NCI-H1105 (cell line): ENCODE measurements at regions not wholly inside any gene's neighbourhood (a gene's known extent, or its start where the extent isn't known, plus 50 kb on each side); places are given as distances from the start of the nearest gene placed in this dataset.
"Not testable (repeated sequence)": the region's sequence is repeated elsewhere in the genome, so short reads cannot be mapped to it uniquely, and the experiment has no call there.

Source experiments
- DNase-seq: peaks from one replicate; lab custom pipeline; 2025; lab: John Stamatoyannopoulos, UW

DNA sequence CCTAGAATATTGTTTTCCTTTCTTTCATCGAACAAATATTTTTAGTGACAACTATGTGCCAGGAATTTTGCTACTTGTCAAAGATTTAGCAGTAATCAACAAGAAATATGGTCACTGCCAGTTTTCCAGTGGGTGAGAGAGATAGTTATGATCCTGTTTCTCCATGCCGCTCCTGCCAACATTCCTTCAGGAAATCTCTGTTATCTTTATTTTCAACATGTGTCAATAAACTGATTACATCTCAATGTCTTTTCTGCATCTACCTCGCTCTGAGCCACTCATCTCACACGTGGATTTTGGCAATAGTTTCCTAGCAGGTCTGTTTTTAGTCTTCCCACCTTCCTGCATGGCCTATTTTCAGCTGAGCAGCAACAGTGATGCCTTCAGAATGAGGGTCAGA, 650.0 kb upstream of the STXBP6 start:
- DNase-seq, result no peak

DNA sequence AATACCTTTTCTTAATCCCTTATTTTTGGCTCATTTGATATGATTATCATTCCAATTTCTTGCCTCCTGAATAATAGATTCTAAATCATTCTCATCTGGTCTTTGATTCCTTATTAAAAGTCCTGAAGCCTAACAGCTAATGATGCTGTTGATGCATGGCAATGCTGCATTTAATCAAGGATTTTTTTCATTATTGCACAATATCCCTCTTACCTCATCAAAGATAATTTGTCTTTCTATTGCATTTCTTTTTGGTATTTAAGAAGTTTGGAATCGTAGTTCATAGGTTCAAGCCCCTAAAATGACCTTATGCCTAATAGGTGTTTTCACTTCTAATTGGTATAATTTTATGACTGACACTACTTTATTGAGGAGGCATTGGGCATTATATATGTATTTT, 648.2 kb upstream of the STXBP6 start:
- DNase-seq, result no peak

DNA sequence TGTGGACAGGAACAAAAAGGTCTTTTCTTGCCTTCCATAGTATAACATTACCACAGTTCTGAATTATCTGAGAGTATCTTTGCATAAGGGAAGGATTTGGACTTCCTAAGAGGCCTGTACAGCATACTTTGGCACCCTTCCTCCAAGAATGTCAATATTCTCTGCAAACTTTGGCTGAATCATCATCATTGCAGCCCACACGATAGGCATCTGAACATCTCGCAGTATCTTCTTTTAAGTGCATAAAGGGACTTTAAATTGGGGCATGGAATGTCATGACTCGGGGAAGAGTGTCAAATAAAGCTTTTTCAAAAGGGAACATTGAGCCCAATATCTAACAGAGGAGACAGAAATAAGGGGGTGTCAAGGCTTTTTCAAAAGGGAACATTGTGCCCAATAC, 646.2 kb upstream of the STXBP6 start:
- DNase-seq, result no peak

DNA sequence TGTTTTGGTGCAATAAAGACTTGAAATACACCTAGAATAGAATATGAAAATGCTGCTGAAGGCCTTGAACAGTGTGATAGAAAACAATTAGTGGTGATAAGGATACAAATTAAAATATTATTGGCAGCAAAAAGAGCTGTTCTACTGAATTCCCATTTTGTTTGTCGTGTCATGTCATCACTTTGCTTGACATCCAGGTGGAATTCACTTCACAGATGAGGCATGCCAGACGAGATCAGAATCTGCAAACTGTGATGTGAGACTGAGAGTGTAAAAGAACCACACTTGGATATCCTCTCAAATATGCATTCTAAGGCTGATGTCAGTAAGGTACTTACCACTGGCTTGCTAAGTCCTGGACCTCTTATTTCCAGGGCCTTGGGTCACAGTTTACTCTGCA, 635.1 kb upstream of the STXBP6 start:
- DNase-seq, result no peak

DNA sequence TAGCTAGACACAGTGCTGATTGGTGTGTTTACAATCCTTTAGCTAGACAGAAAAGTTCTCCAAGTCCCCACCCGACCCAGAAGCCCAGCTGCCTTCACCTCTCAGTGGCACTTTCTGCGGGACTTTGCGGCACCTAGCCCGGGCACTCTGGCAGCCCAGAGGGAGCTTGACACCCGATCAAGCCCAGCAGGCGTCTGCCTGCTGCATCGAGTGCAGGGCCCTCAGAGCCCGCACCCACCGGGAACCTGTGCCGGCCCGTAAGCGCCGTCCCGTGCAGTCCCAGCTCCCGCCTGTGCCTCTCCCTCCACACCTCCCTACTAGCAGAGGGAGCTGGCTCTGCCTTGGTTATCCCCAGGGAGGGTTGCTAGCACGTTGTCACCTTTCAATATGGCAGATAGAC, 631.0 kb upstream of the STXBP6 start:
- DNase-seq, result no peak

DNA sequence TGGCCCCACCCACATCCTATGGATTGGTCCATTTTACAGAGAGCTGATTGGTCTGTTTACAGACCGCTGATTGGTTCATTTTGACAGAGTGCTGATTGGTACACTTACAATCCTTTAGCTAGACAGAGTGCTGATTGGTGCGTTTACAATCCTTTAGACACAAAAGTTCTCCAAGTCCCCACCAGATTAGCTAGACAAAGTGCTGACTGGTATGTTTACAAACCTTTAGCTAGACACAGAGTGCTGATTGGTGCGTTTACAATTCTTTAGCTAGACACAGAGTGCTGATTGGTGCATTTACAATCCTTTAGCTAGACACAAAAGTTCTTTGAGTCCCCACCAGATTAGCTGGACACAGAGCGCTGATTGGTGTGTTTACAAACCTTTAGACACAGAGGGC, 630.6 kb upstream of the STXBP6 start:
- DNase-seq, result not testable (repeated sequence)

DNA sequence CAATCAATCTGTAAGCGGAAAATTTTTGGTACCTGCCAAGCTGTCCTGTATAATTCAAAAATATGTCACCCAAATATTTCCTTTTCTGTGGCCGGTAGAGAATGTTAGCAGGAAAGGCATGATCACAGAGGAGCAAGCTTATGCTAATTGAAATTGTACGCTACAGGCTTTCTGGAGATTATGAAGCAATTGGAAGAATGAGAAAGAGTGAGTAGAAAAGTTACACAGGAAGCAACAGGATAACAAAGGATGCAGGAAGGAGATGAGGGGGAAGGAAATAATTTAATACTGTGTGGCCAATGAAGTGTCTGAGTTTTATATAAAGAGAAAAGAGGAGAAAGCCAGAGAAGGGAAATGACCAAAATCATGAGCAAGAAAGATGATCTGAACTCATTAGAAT, 627.2 kb upstream of the STXBP6 start:
- DNase-seq, result no peak

DNA sequence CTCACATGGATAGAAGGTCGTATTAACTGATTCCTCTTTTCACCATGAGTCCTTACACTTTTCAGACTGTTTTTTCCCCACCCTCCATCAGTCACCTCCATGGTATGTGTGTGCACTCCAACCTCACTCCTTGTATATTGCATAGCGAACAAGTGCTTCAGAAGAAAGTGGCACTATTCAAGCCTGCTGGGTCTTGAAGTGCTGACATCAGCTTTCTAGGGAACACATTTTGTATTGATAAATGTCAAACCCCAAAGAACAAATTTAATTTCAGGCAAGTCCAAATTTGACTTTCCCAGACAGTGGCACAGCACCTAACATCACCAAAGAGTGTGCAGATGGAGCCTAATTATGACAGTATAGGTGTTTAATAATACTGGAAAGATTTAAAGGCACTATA, 617.4 kb upstream of the STXBP6 start:
- no peak for DNase-seq

DNA sequence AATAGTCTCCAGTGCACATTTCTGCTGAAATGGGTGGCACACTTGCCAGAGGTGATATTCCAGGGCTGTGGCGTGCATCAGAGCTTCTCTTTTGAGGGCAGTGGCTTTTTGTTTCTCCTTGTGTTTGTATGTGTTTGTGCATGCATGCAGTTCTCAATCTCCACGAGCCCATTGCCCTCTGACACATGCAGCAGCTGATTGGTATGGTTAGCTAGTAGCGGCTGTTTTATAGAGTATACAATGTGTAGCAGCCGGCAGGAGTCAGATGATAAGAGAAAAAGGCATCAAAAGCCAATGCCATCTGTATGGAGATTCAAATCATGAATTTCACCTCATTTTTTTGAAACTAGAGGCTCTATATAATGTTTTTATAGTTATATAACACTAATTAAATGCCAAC, 616.9 kb upstream of the STXBP6 start:
- no peak for DNase-seq

DNA sequence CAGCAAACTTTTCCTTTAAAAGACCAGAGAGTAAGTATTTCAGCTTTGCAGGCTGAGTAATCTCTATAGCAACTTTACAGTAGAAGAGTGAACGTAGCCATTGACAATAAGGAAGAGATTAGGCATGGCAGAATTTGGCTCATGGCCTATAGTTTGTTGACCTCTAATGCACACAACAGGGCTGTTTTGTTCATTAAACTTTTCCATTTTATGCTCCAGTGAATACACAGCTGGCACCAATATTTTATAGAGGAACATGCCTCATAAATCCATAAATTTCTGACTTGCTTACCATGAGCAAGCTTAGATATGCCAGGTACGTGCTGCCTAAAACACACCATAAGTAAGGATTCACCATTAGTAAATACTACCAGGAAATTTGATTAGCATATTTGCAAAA, 609.0 kb upstream of the STXBP6 start:
- DNase-seq, result peak; percentile 70

DNA sequence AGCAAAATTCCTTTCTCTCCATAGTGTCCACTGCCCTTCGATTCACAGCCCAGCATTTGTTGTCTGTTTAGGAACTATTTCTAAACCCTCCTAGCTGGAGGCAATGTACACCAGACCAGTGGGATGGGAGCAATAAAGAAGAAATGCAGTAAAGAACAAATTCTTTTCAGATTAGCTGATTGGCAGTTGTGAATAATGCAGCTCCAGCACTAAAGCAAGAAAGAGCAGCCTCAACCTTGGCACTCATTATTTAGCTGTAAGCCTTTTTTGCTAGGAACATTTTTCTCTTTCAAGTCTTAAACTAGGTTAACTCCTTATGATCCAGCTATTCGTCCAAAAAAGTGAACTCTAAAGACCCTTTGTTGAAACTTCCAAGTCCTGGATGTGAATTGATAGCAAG, 580.5 kb upstream of the STXBP6 start:
- DNase-seq, result no peak

DNA sequence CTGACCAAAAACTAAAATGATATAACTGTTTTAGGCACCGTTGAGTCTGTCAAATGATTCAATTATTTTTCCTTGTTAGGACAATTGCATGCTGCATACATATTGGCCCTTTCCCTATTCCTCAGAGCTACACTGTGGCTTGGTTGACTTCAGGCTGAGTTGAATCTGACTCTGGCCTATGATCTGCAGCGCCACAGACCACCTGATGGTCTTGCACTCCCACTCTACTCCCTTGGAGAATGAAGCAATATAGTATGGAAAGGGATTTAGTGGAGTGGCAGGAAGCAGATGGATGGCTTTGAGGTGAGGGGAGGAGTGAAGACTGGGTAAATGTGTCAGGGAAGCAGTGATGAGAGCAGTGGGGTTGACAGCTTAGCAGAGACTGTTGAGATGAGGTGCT, 579.0 kb upstream of the STXBP6 start:
- no peak for DNase-seq

DNA sequence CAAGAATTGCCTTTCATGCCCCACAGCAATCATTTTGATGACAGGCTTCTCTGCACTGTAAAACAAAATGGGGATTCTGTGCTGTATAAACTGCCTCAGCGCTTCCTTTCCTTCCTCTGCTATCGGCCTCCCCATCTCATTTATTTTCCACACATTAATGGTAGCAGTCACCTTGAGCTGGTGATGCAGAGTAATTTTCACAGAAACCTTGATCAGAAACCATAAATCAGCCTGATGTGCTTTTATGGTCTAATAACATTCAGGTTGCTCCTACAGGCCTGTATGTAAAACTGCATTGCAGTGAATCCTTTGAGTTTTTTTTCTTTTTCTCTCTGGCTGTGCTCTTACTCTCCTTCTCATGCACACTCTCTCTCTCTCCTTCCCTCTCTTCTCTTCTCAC, 578.4 kb upstream of the STXBP6 start:
- no peak for DNase-seq

DNA sequence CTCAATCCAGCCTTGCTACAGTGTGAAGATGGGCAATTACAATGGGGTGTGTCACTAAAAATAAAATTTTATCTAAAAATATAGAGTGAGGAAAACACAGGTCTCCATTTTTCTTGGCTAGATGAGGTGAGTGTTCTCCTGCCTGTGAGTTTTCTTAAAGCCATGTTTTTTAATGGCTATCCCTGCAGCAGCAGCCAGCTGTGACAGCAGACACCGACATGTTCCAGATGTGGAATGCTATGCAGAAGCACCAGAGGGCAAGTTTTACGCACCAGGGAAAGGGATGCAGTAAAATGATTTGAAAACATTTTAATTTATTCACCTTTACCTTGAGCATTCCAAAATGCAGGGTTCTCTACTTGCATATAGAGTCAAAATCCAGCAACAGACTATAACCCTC, 577.0 kb upstream of the STXBP6 start:
- no peak for DNase-seq

DNA sequence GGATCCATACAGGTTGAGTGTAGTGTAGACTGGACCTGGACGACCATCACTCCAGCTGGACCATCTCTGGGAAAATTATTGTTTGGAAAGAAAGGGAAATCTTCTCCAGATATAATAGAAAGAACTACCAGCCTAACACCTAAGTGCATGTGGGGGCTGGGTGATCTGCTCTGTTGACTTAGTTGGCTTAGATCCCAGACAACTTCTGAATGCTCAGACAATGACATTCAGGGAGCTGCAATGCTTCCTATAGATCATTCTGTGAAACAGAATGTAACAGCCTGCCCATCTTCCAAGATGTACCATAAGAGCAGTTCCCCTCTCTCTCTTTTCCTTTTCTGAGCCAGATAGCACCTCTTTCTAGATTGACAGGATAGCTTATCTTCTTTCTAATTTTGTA, 572.8 kb upstream of the STXBP6 start:
- peak; percentile 87 for DNase-seq

DNA sequence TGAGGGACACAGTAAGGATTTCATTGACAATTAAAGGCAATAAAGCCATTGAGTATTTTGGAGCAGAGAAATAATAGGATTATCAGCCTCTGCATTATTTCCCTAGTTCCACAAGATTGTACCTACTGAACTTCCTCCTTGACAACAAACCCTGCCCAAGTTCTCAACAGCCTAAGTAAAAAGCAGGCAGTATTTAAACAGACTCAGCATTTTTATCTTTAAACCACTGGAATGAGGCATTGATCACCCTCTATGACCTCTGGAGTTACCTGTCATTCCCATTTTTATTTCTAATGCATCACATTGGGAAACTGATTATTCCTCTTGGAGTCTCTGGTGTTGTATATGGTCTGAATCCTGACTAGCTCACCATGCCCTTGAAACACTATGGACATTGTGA, 570.6 kb upstream of the STXBP6 start:
- DNase-seq, result no peak

DNA sequence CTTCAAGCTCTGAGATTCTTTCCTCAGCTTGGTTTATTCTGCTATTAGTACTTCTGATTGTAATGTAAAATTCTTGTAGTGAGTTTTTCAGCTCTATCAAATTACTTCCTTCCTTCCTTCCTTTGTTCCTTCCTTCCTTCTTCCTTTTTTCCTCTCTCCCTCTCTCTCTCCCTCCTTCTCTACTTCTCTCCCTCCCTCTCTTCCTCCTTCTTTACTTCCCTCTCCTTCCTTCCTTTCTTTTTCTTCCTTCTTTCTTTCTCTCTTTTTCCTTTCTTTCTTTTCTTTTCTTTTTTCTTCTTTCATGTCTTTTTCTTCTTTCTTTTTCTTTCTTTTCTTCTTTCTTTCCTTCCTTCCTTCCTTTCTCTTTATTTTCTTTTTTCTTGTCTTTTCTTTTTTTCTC, 565.2 kb upstream of the STXBP6 start:
- DNase-seq, result no peak

DNA sequence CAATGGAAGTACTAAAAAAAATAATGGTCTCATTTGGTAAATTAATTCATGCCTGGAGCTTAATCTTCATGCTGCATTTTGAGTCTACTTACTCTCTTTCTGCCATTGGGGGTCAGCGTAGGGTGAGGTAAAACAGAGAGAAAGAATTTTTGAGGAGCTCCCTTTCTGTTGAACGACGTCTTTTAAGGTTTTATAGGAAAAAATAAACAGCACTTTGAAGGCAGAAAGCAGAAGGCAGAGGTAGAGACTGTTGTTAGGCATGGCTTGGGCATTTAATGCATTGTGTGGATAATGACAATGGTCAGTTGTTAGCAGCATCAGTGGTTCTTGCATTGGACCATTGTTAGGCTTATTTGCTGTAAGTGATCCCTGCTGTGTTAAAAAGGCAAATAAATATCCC, 557.2 kb upstream of the STXBP6 start:
- no peak for DNase-seq

DNA sequence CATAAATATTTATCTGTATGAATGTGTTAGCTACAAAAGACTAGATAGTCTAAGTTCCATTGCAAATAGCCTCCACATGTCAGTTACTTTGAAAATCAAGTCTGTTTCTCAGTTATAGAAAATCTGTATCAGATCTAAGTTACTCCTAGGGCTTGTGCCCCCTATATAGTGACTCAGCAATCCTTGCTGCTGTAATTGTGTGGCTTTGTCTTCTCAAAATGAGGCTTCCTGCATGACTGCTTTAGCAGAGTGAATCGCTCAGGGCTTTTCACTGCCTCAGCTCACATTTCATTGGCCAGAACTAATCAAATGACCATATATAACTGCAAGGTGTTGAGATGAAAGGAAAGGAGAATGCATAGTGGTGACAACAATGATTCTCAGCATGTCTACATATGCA, 552.2 kb upstream of the STXBP6 start:
- no peak for DNase-seq

DNA sequence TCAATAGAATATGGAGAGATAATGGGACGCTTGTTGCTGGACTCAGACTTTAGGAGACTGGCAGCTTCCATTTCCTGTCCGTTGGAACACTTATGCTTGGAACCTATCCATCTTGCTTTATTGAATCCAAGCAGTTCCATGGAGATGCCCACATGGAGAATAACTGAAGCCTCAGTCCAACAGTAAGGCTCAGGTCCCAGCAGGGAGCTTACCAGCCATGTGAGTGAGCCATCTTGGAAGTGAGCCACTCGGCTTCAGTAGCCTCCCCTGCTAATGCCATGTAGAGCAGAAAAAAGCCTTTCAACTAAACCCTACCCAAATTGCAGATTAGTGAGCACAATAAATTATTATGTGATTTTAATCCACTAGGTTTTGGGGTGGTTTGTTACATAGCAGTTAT, 538.8 kb upstream of the STXBP6 start:
- DNase-seq, result no peak

DNA sequence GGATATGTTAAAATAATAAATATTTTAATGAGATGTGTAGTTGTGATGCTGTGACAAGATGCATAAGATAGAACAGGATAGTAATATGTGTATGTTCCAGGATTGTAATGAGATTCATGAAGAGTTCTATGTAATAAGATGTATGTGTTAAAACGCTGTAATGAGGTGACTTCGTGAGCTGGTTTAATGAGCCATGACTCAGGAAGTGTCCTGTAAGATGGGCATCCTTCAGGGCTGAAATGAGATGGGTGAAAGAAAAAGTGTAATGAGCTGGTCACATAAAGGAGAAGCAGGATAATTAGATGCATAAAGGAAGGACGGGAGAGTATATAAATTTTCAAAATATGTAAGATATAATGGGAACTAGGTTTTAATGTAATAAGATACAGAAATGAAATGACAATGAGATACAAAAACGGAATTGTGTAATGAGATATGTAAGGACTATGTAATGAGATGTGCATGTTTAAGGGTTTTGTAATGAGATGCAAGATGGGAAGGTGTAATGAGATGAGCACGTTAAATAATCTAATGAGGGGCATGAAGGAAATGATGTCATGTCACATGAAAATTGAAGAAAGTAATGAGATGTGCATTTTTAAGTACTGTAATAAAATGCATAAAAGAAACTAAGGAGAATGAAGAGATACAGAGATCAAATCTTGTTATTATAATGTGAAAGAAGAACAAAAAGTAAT, 524.8 kb upstream of the STXBP6 start:
- no peak for DNase-seq

DNA sequence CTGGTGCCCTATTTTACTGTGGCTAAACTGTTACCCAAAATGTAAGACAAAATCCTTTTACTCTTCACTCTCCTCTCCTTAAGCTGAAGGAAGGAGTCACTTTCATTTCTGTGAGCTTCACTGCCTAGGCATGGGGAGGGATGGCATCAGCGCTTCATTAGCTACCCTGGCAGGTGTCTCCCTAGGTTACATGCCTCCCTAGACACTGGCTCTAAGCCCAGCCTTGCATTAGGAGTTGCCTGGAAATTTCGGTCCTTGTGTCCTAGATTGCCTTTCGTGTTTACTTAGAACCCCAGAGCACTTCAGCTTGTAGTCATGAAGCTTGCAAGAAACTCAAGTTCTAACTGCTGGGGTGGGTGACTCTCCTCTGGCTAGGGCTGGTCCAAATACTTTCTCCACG, 520.5 kb upstream of the STXBP6 start:
- DNase-seq, result peak; percentile 56

DNA sequence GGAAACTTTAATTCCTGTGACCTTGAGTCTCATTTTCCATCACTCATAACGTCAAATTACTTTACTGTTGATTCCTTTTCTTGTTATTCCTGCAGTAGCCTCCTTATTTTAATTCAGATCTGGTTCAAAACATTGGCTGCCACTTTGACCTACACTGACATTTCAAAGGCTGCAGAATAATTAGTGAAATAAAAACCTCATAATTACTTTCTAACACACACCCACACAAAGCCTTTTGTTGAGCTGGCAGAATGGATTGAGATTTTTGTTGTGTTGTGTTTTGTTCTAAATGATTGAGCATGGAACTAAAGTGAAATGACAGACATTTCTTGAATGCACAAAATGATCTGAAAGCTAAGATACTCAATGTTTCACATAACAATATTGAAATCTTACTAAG, 507.5 kb upstream of the STXBP6 start:
- no peak for DNase-seq

DNA sequence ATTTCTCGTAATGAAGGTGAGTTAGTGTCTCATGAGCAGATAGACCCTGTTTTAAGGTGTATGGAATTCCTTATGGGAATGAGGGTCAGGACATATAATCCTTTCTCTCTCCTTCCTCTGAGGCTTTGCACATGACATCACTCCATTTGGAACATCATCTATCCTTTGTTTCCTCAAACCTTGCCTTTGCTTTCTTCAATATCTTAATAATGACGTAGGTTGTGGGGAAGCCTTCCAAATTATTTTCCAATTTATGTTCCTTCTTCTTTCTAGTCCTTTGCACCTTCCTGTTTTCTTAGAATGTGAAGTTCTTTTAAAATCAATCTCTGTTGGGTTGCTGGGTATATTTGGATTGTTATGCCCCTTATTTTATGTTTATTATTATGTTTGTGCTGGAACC, 502.9 kb upstream of the STXBP6 start:
- no peak for DNase-seq

DNA sequence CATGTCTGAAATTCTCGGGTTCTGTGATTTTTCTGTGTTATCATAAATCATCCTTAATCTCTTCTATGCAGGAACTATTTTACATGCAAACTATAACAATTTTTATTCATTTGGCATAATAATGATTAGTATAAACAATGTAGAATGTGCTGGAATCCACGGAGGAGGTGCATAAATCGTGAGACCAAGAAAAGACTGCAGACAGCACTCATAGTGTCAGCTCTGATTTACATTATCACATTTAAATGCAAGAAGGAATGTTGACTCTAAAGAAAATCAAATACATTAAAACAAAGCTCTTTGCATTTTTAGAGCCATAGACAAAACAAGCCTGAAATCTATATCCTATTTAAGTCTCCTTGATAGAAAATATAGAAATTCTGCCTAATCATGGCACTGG, 501.7 kb upstream of the STXBP6 start:
- no peak for DNase-seq
